ENCODE measurements at regions not wholly inside any gene's neighbourhood (a gene's known extent, or its start where the extent isn't known, plus 50 kb on each side); places are given as distances from the start of the nearest gene placed in this dataset.

GRCh38 chr9:96169484-96169883 is 132.5 kb downstream of the HSD17B3 start:
- no peaks in the 10 kb centered on the region for H3K36me3 ChIP-seq (ENCODE audit: control insufficient read depth, insufficient read depth, low read length)
- WGBS (ENCODE audit: insufficient coverage, low lambda C conversion rate) = 45% methylated on average over 2 of the region's 15 CpGs

DNA sequence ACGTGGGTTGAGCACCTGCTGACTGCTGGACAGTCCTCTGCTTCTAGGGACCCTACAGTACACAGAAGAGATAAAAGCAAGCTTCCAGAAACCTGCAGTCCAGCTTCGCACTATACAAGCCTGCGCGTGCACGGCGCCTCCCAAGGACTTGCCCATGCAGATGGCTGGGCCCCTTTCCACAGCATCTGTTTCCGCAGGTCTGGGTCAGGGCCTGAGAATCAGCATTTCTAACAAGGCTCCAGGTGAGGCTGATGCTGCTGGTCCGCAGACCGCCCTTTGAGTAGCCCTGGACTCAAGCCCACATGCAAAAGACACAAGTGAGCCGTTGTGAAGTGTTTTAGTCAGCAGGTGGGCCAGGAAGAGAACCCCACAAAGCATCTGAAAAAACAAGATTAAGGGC is 133.1 kb downstream of the HSD17B3 start:
- Histone ChIP-seq H3K4me3 (ENCODE audit: low read length) (no peak overlapping the region), H3K9me3 (ENCODE audit: control insufficient read depth, low read depth, low read length) (no peaks in the 10 kb centered on the region), H3K27me3 (ENCODE audit: control insufficient read depth, insufficient read depth, low read length) (peaks cover under 1% of the 10 kb centered on the region), H3K4me1 (ENCODE audit: control insufficient read depth, insufficient read depth, low read length) (peaks cover 8% of the 10 kb centered on the region), H3K27ac (ENCODE audit: low read length) (peak overlapping the region; percentile 51), H3K36me3 (ENCODE audit: control insufficient read depth, insufficient read depth, low read length) (no peaks in the 10 kb centered on the region)
- peak in 1 of 2 donors; percentile 15 for DNase-seq
- no CpG with 5 or more reads among the region's 10 CpGs for WGBS (ENCODE audit: insufficient coverage, low lambda C conversion rate)

More at GRCh38 chr9:96169484-96169883, 132.5 kb downstream of the HSD17B3 start:
- Histone ChIP-seq H3K9me3 (ENCODE audit: control insufficient read depth, low read depth, low read length) (no peaks in the 10 kb centered on the region), H3K27me3 (ENCODE audit: control insufficient read depth, insufficient read depth, low read length) (no peaks in the 10 kb centered on the region), H3K4me1 (ENCODE audit: control insufficient read depth, insufficient read depth, low read length) (peaks cover 9% of the 10 kb centered on the region), H3K4me3 (ENCODE audit: low read length) (no peak overlapping the region), H3K27ac (ENCODE audit: low read length) (peak overlapping the region; percentile 51)
- DNase-seq = peak; percentile 33 to 59

DNA sequence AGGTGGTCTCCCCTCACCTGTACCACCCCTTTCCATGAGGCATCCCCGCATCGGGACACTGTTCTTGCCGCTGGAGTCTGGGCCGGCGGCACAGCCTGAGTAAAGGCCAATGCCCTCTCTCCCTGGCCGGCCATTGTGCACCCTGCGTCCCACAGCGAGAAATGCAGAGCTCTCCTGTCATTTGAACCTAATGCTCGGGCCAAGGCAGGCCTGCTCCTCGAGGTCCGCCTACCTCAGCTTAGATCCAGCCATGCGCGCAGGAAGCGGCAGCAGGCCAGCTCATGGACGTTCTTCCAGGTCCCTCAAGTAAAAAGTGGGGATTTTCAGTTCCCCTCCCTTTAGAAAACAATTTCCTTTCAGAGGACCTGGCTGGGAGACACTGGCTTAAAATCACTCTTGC is 135.0 kb downstream of the HSD17B3 start:
- Histone ChIP-seq H3K27ac (ENCODE audit: low read length) (no peak overlapping the region), H3K27me3 (ENCODE audit: control insufficient read depth, insufficient read depth, low read length) (peaks cover 3% of the 10 kb centered on the region), H3K4me3 (ENCODE audit: low read length) (no peak overlapping the region), H3K4me1 (ENCODE audit: control insufficient read depth, insufficient read depth, low read length) (peaks cover 5% of the 10 kb centered on the region), H3K36me3 (ENCODE audit: control insufficient read depth, insufficient read depth, low read length) (no peaks in the 10 kb centered on the region), H3K9me3 (ENCODE audit: control insufficient read depth, low read depth, low read length) (no peaks in the 10 kb centered on the region)
- WGBS (ENCODE audit: insufficient coverage, low lambda C conversion rate) = no CpG with 5 or more reads among the region's 15 CpGs
- no peak for DNase-seq

- no CpG with 5 or more reads among the region's 11 CpGs for WGBS (ENCODE audit: insufficient coverage, low lambda C conversion rate)
- Histone ChIP-seq H3K27ac (ENCODE audit: low read length) (no peak overlapping the region), H3K4me1 (ENCODE audit: control insufficient read depth, insufficient read depth, low read length) (peaks cover 2% of the 10 kb centered on the region)
These were observed 137.7 kb downstream of the HSD17B3 start for GRCh38 chr9:96164268-96164683.

GRCh38 chr9:96163712-96164111 is 138.3 kb downstream of the HSD17B3 start:
- H3K27ac ChIP-seq (ENCODE audit: low read length) = no peak overlapping the region
- no peaks in the 10 kb centered on the region for H3K36me3 ChIP-seq (ENCODE audit: control insufficient read depth, insufficient read depth, low read length)
- no peak for DNase-seq
- H3K4me1 ChIP-seq (ENCODE audit: control insufficient read depth, insufficient read depth, low read length) = no peaks in the 10 kb centered on the region
- no peaks in the 10 kb centered on the region for H3K9me3 ChIP-seq (ENCODE audit: control insufficient read depth, low read depth, low read length)
- WGBS (ENCODE audit: insufficient coverage, low lambda C conversion rate) = no CpG with 5 or more reads among the region's 14 CpGs
- H3K4me3 ChIP-seq (ENCODE audit: low read length) = no peak overlapping the region
- H3K27me3 ChIP-seq (ENCODE audit: control insufficient read depth, insufficient read depth, low read length) = peaks cover 3% of the 10 kb centered on the region

More at GRCh38 chr9:96164268-96164683, 137.7 kb downstream of the HSD17B3 start:
- Histone ChIP-seq H3K9me3 (ENCODE audit: control insufficient read depth, low read depth, low read length) (no peaks in the 10 kb centered on the region), H3K4me3 (ENCODE audit: low read length) (no peak overlapping the region), H3K36me3 (ENCODE audit: control insufficient read depth, insufficient read depth, low read length) (no peaks in the 10 kb centered on the region), H3K27me3 (ENCODE audit: control insufficient read depth, insufficient read depth, low read length) (peaks cover 3% of the 10 kb centered on the region)
- no peak for DNase-seq

DNA sequence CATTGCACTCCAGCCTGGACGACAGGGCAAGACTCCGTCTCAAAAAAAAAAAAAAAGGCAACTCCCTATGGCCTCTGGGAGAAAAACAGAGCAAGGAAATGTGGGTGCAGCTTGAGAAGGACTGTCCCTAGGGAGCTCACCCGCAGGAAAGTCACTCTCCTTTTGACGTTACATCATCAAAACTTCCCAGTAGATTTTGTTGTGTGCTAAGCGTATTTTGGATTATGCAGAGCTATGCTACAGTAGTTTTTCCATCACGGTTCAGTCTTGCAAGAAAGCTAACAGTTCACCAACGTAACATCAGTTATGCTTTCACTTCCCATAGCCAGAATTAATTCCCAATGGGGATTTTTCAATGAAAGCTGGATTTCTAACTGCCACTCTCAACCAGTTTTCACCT is 138.8 kb downstream of the HSD17B3 start:
- 94% methylated on average over 3 of the region's 7 CpGs for WGBS (ENCODE audit: insufficient coverage, low lambda C conversion rate)
- H3K27me3 ChIP-seq (ENCODE audit: control insufficient read depth, insufficient read depth, low read length) = peaks cover 3% of the 10 kb centered on the region
- no peak overlapping the region for H3K27ac ChIP-seq (ENCODE audit: low read length)
- H3K9me3 ChIP-seq (ENCODE audit: control insufficient read depth, low read depth, low read length) = no peaks in the 10 kb centered on the region
- no peak for DNase-seq
- no peak overlapping the region for H3K4me3 ChIP-seq (ENCODE audit: low read length)
- no peaks in the 10 kb centered on the region for H3K4me1 ChIP-seq (ENCODE audit: control insufficient read depth, insufficient read depth, low read length)
- no peaks in the 10 kb centered on the region for H3K36me3 ChIP-seq (ENCODE audit: control insufficient read depth, insufficient read depth, low read length)

- no peaks in the 10 kb centered on the region for H3K36me3 ChIP-seq (ENCODE audit: control insufficient read depth, insufficient read depth, low read length)
- no peaks in the 10 kb centered on the region for H3K4me1 ChIP-seq (ENCODE audit: control insufficient read depth, insufficient read depth, low read length)
- WGBS (ENCODE audit: insufficient coverage, low lambda C conversion rate) = no CpG with 5 or more reads among the region's 7 CpGs
- H3K4me3 ChIP-seq (ENCODE audit: low read length) = no peak overlapping the region
- H3K27me3 ChIP-seq (ENCODE audit: control insufficient read depth, insufficient read depth, low read length) = peaks cover 3% of the 10 kb centered on the region
- H3K27ac ChIP-seq (ENCODE audit: low read length) = no peak overlapping the region
- H3K9me3 ChIP-seq (ENCODE audit: control insufficient read depth, low read depth, low read length) = no peaks in the 10 kb centered on the region
- DNase-seq = no peak
These were observed 140.2 kb downstream of the HSD17B3 start for GRCh38 chr9:96161819-96162218.

- no peaks in the 10 kb centered on the region for H3K4me1 ChIP-seq (ENCODE audit: control insufficient read depth, insufficient read depth, low read length)
- H3K27ac ChIP-seq (ENCODE audit: low read length) = no peak overlapping the region
- H3K4me3 ChIP-seq (ENCODE audit: low read length) = no peak overlapping the region
- no peaks in the 10 kb centered on the region for H3K9me3 ChIP-seq (ENCODE audit: control insufficient read depth, low read depth, low read length)
- DNase-seq = no peak
- WGBS (ENCODE audit: insufficient coverage, low lambda C conversion rate) = no CpG with 5 or more reads among the region's 5 CpGs
- no peaks in the 10 kb centered on the region for H3K36me3 ChIP-seq (ENCODE audit: control insufficient read depth, insufficient read depth, low read length)
- H3K27me3 ChIP-seq (ENCODE audit: control insufficient read depth, insufficient read depth, low read length) = peaks cover 3% of the 10 kb centered on the region
These were observed 141.1 kb downstream of the HSD17B3 start for GRCh38 chr9:96160866-96161265.

- Histone ChIP-seq H3K36me3 (ENCODE audit: control insufficient read depth, insufficient read depth, low read length) (no peaks in the 10 kb centered on the region), H3K4me3 (ENCODE audit: low read length) (no peak overlapping the region), H3K27me3 (ENCODE audit: control insufficient read depth, insufficient read depth, low read length) (peaks cover 3% of the 10 kb centered on the region), H3K27ac (ENCODE audit: low read length) (no peak overlapping the region), H3K4me1 (ENCODE audit: control insufficient read depth, insufficient read depth, low read length) (no peaks in the 10 kb centered on the region), H3K9me3 (ENCODE audit: control insufficient read depth, low read depth, low read length) (no peaks in the 10 kb centered on the region)
- 75% methylated on average over 1 of the region's 6 CpGs for WGBS (ENCODE audit: insufficient coverage, low lambda C conversion rate)
- no peak for DNase-seq
These were observed 141.8 kb downstream of the HSD17B3 start for GRCh38 chr9:96160168-96160567.

- no peak overlapping the region for H3K4me3 ChIP-seq (ENCODE audit: low read length)
- WGBS (ENCODE audit: insufficient coverage, low lambda C conversion rate) = no CpG with 5 or more reads among the region's 4 CpGs
- H3K27me3 ChIP-seq (ENCODE audit: control insufficient read depth, insufficient read depth, low read length) = peaks cover 3% of the 10 kb centered on the region
- H3K4me1 ChIP-seq (ENCODE audit: control insufficient read depth, insufficient read depth, low read length) = no peaks in the 10 kb centered on the region
- no peaks in the 10 kb centered on the region for H3K9me3 ChIP-seq (ENCODE audit: control insufficient read depth, low read depth, low read length)
- H3K27ac ChIP-seq (ENCODE audit: low read length) = no peak overlapping the region
- DNase-seq = no peak
- H3K36me3 ChIP-seq (ENCODE audit: control insufficient read depth, insufficient read depth, low read length) = no peaks in the 10 kb centered on the region
These were observed 142.4 kb downstream of the HSD17B3 start for GRCh38 chr9:96159596-96159995.

GRCh38 chr9:96158909-96159575 is 142.9 kb downstream of the HSD17B3 start:
- no peak for DNase-seq
- Histone ChIP-seq H3K4me3 (ENCODE audit: low read length) (no peak overlapping the region), H3K9me3 (ENCODE audit: control insufficient read depth, low read depth, low read length) (no peaks in the 10 kb centered on the region), H3K4me1 (ENCODE audit: control insufficient read depth, insufficient read depth, low read length) (no peaks in the 10 kb centered on the region), H3K36me3 (ENCODE audit: control insufficient read depth, insufficient read depth, low read length) (no peaks in the 10 kb centered on the region), H3K27me3 (ENCODE audit: control insufficient read depth, insufficient read depth, low read length) (peaks cover 3% of the 10 kb centered on the region), H3K27ac (ENCODE audit: low read length) (no peak overlapping the region)
- WGBS (ENCODE audit: insufficient coverage, low lambda C conversion rate) = 40% methylated on average over 1 of the region's 9 CpGs

Measured in large intestine (tissue), 3 donors.